SK-N-SH treated with all-trans-retinoic acid at 6 μM for 48 hours (cell line): ENCODE measurements at regions not wholly inside any gene's neighbourhood (a gene's known extent, or its start where the extent isn't known, plus 50 kb on each side); places are given as distances from the start of the nearest gene placed in this dataset.

Source experiments
- ARNTL ChIP-seq: fragments of 450-650 bp; formaldehyde crosslinking; IDR thresholded peaks from 2 replicates; pipeline ENCODE4 v1.5.0; 2020; ENCODE audit warnings: low read depth, mild to moderate bottlenecking, moderate library complexity, borderline replicate concordance
- BACH2 ChIP-seq: fragments of 250-450 bp; sonication (Bioruptor Pico); IDR thresholded peaks from 2 replicates; pipeline ENCODE4 v1.9.0; 2021; ENCODE audit warnings: mild to moderate bottlenecking, borderline replicate concordance
- CSDC2 ChIP-seq: fragments of 250-450 bp; sonication (Bioruptor Pico); IDR thresholded peaks from 2 replicates; pipeline ENCODE4 v1.5.0; 2020; ENCODE audit warnings: mild to moderate bottlenecking, moderate library complexity
- ESRRG ChIP-seq: fragments of 250-450 bp; sonication (Bioruptor Pico); IDR thresholded peaks from 2 replicates; pipeline ENCODE4 v1.6.1; 2021; ENCODE audit warnings: mild to moderate bottlenecking
- OSR1 ChIP-seq: fragments of 250-450 bp; sonication (Bioruptor Pico); IDR thresholded peaks from 2 replicates; pipeline ENCODE4 v1.8.0; 2022; ENCODE audit warnings: moderate library complexity, mild to moderate bottlenecking, inconsistent platforms
- PPARA ChIP-seq: fragments of 250-450 bp; sonication (Bioruptor Pico); IDR thresholded peaks from 2 replicates; pipeline ENCODE4 v1.5.0; 2020; ENCODE audit warnings: mild to moderate bottlenecking, borderline replicate concordance
- TCF4 ChIP-seq: fragments of 250-450 bp; sonication (Bioruptor Pico); IDR thresholded peaks from 2 replicates; pipeline ENCODE4 v1.8.0; 2021; ENCODE audit warnings: mild to moderate bottlenecking, moderate library complexity, borderline replicate concordance
- ZFP3 ChIP-seq: fragments of 250-450 bp; sonication (Bioruptor Pico); IDR thresholded peaks from 2 replicates; pipeline ENCODE4 v1.5.0; 2020; ENCODE audit warnings: mild to moderate bottlenecking, moderate library complexity
- ZFP30 ChIP-seq: fragments of 450-650 bp; formaldehyde crosslinking; IDR thresholded peaks from 2 replicates; pipeline ENCODE4 v1.5.0; 2022; ENCODE audit warnings: mild to moderate bottlenecking, moderate library complexity
- ZNF565 ChIP-seq: fragments of 450-650 bp; formaldehyde crosslinking; conservative IDR thresholded peaks from 2 replicates; pipeline ENCODE4 v1.5.0; 2020; ENCODE audit warnings: low read depth, mild to moderate bottlenecking, moderate library complexity
- ZNF70 ChIP-seq: fragments of 450-650 bp; formaldehyde crosslinking; IDR thresholded peaks from 2 replicates; pipeline ENCODE4 v1.5.0; 2020; ENCODE audit warnings: mild to moderate bottlenecking, moderate library complexity

- TF ChIP-seq ZNF565 (no peak), TCF4 (no peak), ZNF70 (no peak), ESRRG (no peak), ARNTL (CRISPR knock-in tag) (no peak), PPARA (no peak), CSDC2 (CRISPR knock-in tag) (no peak), OSR1 (no peak), ZFP30 (CRISPR knock-in tag) (no peak), BACH2 (no peak), ZFP3 (no peak)
Observed at GRCh38 chr16:86799367-86799766, 221.0 kb downstream of the FOXL1 start.
